T47D (cell line): ENCODE measurements at regions not wholly inside any gene's neighbourhood (a gene's known extent, or its start where the extent isn't known, plus 50 kb on each side); places are given as distances from the start of the nearest gene placed in this dataset.

Source experiments
- DNase-seq, 2 experiments: peaks; one replicate each; pipeline versions ENCODE4 v3.0.0 to v3.0.0-alpha.2; 2011 to 2012; ENCODE audit warnings: low read depth in 1 of 2, low spot score in 1 of 2
- JUND ChIP-seq: IDR thresholded peaks from 2 replicates; pipeline ENCODE4 v1.6.1; 2012; ENCODE audit warnings: low read depth
- in situ Hi-C: cut with HindIII; loops from 2 replicates; pipeline ENCODE4 v1.10.0; 2016; ENCODE audit warnings: low sequenced_read_pairs, low pct_unique_long_range_greater_than_20kb

DNA sequence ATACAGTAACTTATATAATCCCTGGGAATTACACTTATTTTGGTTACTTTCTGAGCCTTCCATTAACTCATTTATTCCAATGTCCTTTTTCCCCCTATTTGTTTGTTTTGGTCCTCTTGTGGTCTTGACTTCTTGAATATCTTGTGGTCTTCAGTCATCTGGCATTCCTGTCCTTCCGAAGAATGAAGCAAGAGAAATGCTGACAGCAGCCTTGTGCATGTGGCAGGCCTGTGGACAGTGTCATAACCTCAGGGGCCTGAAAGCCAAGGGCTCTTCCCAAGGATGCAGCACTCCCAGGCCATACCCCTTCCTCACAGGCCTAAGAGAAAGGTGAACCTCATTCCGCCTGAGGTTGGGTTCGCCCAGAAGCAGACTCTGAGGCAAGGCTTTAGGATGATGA, 470.2 kb downstream of the DISC1 start:
- in situ Hi-C loops = no loop called here
- DNase-seq = no peak
- no peak for TF ChIP-seq JUND
